GM19467 (cell line): ENCODE measurements at regions not wholly inside any gene's neighbourhood (a gene's known extent, or its start where the extent isn't known, plus 50 kb on each side); places are given as distances from the start of the nearest gene placed in this dataset.

Experiments
- ATAC-seq: cut with Tn5 transposase; IDR thresholded peaks from one replicate; pipeline ENCODE4 v1.9.1; 2021; ENCODE audit warnings: mild to moderate bottlenecking, moderate library complexity; ENCODE audit not compliant: unreplicated experiment

- ATAC-seq, result no peak
These were observed 1120.2 kb downstream of the ARAP2 start for GRCh38 chr4:35124106-35124505.

GRCh38 chr4:35125995-35126712, 1118.2 kb downstream of the ARAP2 start:
- ATAC-seq, result no peak

- no peak for ATAC-seq
These were observed 1105.9 kb downstream of the ARAP2 start for GRCh38 chr4:35138449-35138848.

GRCh38 chr4:35147761-35148160, 1096.6 kb downstream of the ARAP2 start:
- no peak for ATAC-seq

GRCh38 chr4:35151816-35152572, 1092.3 kb downstream of the ARAP2 start:
- no peak for ATAC-seq

GRCh38 chr4:35163168-35163567, 1081.1 kb downstream of the ARAP2 start:
- ATAC-seq, result no peak

- ATAC-seq, result no peak
These were observed 1080.3 kb downstream of the ARAP2 start for GRCh38 chr4:35164063-35164462.

GRCh38 chr4:35166466-35166865, 1077.8 kb downstream of the ARAP2 start:
- ATAC-seq, result no peak

- ATAC-seq, result no peak
These were observed 1076.9 kb downstream of the ARAP2 start for GRCh38 chr4:35167385-35167784.

GRCh38 chr4:35175487-35175886, 1068.8 kb downstream of the ARAP2 start:
- ATAC-seq, result no peak

GRCh38 chr4:35175894-35176293, 1068.4 kb downstream of the ARAP2 start:
- no peak for ATAC-seq

- ATAC-seq, result no peak
These were observed 1061.9 kb downstream of the ARAP2 start for GRCh38 chr4:35182451-35182850.

- no peak for ATAC-seq
These were observed 1054.2 kb downstream of the ARAP2 start for GRCh38 chr4:35189988-35190613.

- no peak for ATAC-seq
These were observed 1042.9 kb downstream of the ARAP2 start for GRCh38 chr4:35201403-35201802.

GRCh38 chr4:35216636-35217035, 1027.7 kb downstream of the ARAP2 start:
- ATAC-seq, result no peak

GRCh38 chr4:35217331-35217730, 1027.0 kb downstream of the ARAP2 start:
- no peak for ATAC-seq

- no peak for ATAC-seq
These were observed 1016.0 kb downstream of the ARAP2 start for GRCh38 chr4:35228313-35228712.

GRCh38 chr4:35229021-35229420, 1015.3 kb downstream of the ARAP2 start:
- no peak for ATAC-seq

GRCh38 chr4:35237924-35238323, 1006.4 kb downstream of the ARAP2 start:
- ATAC-seq, result no peak

GRCh38 chr4:35238793-35239192, 1005.5 kb downstream of the ARAP2 start:
- ATAC-seq, result no peak

GRCh38 chr4:35246493-35246892, 997.8 kb downstream of the ARAP2 start:
- ATAC-seq, result no peak

GRCh38 chr4:35247047-35247446, 997.3 kb downstream of the ARAP2 start:
- no peak for ATAC-seq
